ENCODE measurements at regions not wholly inside any gene's neighbourhood (a gene's known extent, or its start where the extent isn't known, plus 50 kb on each side); places are given as distances from the start of the nearest gene placed in this dataset.
"Not testable (repeated sequence)": the region's sequence is repeated elsewhere in the genome, so short reads cannot be mapped to it uniquely, and the experiment has no call there.

GRCh38 chr5:155116456-155117251 lies 103.1 kb downstream of the KIF4B start:
- DNase-seq: no peak

- DNase-seq: no peak
Measured at GRCh38 chr5:155125551-155126095, 112.1 kb downstream of the KIF4B start.

- DNase-seq: no peak
Measured at GRCh38 chr5:155126573-155126972, 113.0 kb downstream of the KIF4B start.

- no peak for DNase-seq
Measured at GRCh38 chr5:155127552-155127951, 114.0 kb downstream of the KIF4B start.

GRCh38 chr5:155128786-155129512 lies 115.4 kb downstream of the KIF4B start:
- no peak for DNase-seq

GRCh38 chr5:155129513-155129880 lies 115.9 kb downstream of the KIF4B start:
- no peak for DNase-seq

GRCh38 chr5:155134130-155134529 lies 120.6 kb downstream of the KIF4B start:
- no peak for DNase-seq

GRCh38 chr5:155136216-155136850 lies 122.8 kb downstream of the KIF4B start:
- DNase-seq: no peak

- no peak for DNase-seq
Measured at GRCh38 chr5:155137683-155138082, 124.1 kb downstream of the KIF4B start.

- DNase-seq: no peak
Measured at GRCh38 chr5:155140646-155141045, 127.1 kb downstream of the KIF4B start.

GRCh38 chr5:155144956-155145355 lies 131.4 kb downstream of the KIF4B start:
- DNase-seq: no peak

- DNase-seq: no peak
Measured at GRCh38 chr5:155147222-155147621, 133.7 kb downstream of the KIF4B start.

- DNase-seq: no peak
Measured at GRCh38 chr5:155148694-155149093, 135.1 kb downstream of the KIF4B start.

- no peak for DNase-seq
Measured at GRCh38 chr5:155150012-155150411, 136.5 kb downstream of the KIF4B start.

- DNase-seq: no peak
Measured at GRCh38 chr5:155154973-155155372, 141.4 kb downstream of the KIF4B start.

GRCh38 chr5:155163084-155163483 lies 149.5 kb downstream of the KIF4B start:
- DNase-seq: not testable (repeated sequence)

- DNase-seq: no peak
Measured at GRCh38 chr5:155167736-155168135, 154.2 kb downstream of the KIF4B start.

GRCh38 chr5:155181542-155181941 lies 168.0 kb downstream of the KIF4B start:
- no peak for DNase-seq

GRCh38 chr5:155189476-155189875 lies 175.9 kb downstream of the KIF4B start:
- no peak for DNase-seq

GRCh38 chr5:155189981-155190380 lies 176.4 kb downstream of the KIF4B start:
- DNase-seq: no peak

GRCh38 chr5:155193029-155193428 lies 179.5 kb downstream of the KIF4B start:
- no peak for DNase-seq

GRCh38 chr5:155193483-155194107 lies 180.0 kb downstream of the KIF4B start:
- no peak for DNase-seq

- DNase-seq: no peak
Measured at GRCh38 chr5:155200608-155201007, 187.1 kb downstream of the KIF4B start.

Data from CD4-positive, alpha-beta T cell treated with Interleukin-4 for 4 hours (primary cell).